SK-N-MC (cell line): ENCODE measurements at regions not wholly inside any gene's neighbourhood (a gene's known extent, or its start where the extent isn't known, plus 50 kb on each side); places are given as distances from the start of the nearest gene placed in this dataset.

Experiments
- EZH2 ChIP-seq: fragments of 200-600 bp; sonication (generic); IDR thresholded peaks from one replicate; pipeline ENCODE4 v1.6.1; 2017; ENCODE audit warnings: antibody characterized with exemption
- FOXP2 ChIP-seq: optimal IDR thresholded peaks from 2 replicates; pipeline ENCODE3; 2011; ENCODE audit warnings: mild to moderate bottlenecking, moderate library complexity; ENCODE audit not compliant: insufficient read depth; ENCODE audit errors: extremely low read length, control extremely low read depth
- POLR2AphosphoS5 ChIP-seq: IDR thresholded peaks from 2 replicates; pipeline ENCODE4 v1.6.1; 2012; ENCODE audit warnings: mild to moderate bottlenecking, low read depth, low read length, borderline replicate concordance

DNA sequence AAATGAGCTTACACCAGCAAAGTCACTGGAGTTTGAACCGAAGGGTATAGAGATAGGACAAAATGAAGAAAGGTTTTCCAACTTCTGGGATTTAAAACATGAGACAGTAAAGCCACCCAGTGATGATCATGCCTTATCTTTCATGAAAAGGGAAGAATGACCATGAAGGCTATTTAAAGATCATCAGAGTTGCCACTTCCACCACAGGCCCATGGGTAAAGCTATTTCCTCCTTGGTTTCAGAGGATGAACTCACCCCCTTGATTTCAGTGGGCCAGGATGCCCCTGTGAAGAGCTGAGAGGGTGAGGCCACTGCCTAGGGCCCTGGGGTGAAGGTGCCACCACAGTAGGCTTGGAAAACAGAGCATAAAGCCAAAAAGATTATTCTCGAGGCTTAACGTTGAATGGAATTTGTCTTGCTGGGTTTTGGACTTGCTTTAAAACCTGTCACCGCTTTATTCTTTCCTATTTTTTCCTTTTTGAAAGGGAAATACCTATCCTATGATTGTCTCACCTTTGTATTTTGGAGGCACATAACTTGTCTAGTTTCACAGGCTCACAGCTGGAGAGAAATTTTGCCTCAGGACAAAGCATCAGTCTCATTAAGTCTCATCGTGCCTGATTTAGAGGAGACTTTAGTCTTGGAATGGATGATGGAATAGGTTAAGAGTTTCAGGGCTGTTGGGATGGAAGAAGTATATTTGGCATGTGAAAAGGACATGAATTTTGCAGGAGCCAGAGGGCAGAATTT lies 254.0 kb downstream of the SNCA start:
- no peak for TF ChIP-seq EZH2
- TF ChIP-seq POLR2AphosphoS5 = no peak
- TF ChIP-seq FOXP2 = no peak
